SIG-M5 treated with dmso at 0.1 percent for 504 hours (cell line): ENCODE measurements at regions not wholly inside any gene's neighbourhood (a gene's known extent, or its start where the extent isn't known, plus 50 kb on each side); places are given as distances from the start of the nearest gene placed in this dataset.
A peak's percentile ranks its signal among the peaks of the same experiment; 100 is the strongest.
"Not testable (repeated sequence)": the region's sequence is repeated elsewhere in the genome, so short reads cannot be mapped to it uniquely, and the experiment has no call there.

Experiments used
- DNase-seq: peaks from one replicate; lab custom pipeline; 2025; ENCODE audit not compliant: unreplicated experiment; lab: John Stamatoyannopoulos, UW

- no peak for DNase-seq
Observed at GRCh38 chr14:103186909-103187586, 63.8 kb downstream of the TNFAIP2 start.

- no peak for DNase-seq
Observed at GRCh38 chr14:103187911-103188310, 64.7 kb downstream of the TNFAIP2 start.

- DNase-seq: no peak
Observed at GRCh38 chr14:103188810-103189480, 65.7 kb downstream of the TNFAIP2 start.

GRCh38 chr14:103189481-103190470 lies 66.5 kb downstream of the TNFAIP2 start:
- no peak for DNase-seq

GRCh38 chr14:103190741-103191140 lies 67.5 kb downstream of the TNFAIP2 start:
- no peak for DNase-seq

- DNase-seq: no peak
Observed at GRCh38 chr14:103191844-103192243, 68.6 kb downstream of the TNFAIP2 start.

GRCh38 chr14:103192246-103192840 lies 69.1 kb downstream of the TNFAIP2 start:
- DNase-seq: no peak

GRCh38 chr14:103192861-103193260 lies 69.6 kb downstream of the TNFAIP2 start:
- not testable (repeated sequence) for DNase-seq

- not testable (repeated sequence) for DNase-seq
Observed at GRCh38 chr14:103193491-103193890, 70.2 kb downstream of the TNFAIP2 start.

DNA sequence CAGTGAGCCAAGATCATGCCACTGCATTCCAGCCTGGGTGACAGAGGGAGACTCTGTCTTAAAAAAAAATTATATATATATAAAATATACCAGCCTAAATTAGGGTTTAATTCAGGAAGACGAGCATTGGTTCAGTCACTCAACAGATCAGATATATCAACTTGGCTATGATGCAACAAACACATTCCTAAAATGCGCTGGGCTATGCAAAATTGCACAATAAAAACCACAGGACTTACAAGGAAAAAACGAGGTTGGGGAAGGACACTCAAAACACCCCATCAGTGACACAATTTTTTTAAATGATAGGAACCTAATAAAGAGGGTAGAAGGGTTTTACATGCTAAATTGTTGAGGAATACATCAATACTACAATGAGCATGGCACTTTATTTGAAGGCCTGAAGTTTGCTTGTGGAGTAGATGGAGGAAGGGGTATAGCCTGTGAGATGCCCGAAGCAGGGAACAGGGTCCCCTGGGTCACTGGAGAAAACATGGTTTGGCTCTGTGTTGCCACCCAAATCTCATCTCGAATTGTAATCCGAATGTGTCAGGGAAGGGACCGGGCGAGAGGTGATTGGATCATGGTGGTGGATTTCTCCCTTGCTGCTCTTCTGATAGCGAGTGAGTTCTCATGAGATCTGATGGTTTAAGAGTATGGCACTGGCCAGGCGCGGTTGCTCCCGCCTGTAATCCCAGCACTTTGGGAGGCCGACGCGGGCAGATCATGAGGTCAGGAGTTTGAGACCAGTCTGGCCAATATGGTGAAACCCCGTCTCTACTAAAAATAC lies 71.2 kb downstream of the TNFAIP2 start:
- peak; percentile 66 for DNase-seq

GRCh38 chr14:103195828-103196615 lies 72.8 kb downstream of the TNFAIP2 start:
- no peak for DNase-seq

GRCh38 chr14:103196716-103197115 lies 73.5 kb downstream of the TNFAIP2 start:
- DNase-seq: no peak

DNA sequence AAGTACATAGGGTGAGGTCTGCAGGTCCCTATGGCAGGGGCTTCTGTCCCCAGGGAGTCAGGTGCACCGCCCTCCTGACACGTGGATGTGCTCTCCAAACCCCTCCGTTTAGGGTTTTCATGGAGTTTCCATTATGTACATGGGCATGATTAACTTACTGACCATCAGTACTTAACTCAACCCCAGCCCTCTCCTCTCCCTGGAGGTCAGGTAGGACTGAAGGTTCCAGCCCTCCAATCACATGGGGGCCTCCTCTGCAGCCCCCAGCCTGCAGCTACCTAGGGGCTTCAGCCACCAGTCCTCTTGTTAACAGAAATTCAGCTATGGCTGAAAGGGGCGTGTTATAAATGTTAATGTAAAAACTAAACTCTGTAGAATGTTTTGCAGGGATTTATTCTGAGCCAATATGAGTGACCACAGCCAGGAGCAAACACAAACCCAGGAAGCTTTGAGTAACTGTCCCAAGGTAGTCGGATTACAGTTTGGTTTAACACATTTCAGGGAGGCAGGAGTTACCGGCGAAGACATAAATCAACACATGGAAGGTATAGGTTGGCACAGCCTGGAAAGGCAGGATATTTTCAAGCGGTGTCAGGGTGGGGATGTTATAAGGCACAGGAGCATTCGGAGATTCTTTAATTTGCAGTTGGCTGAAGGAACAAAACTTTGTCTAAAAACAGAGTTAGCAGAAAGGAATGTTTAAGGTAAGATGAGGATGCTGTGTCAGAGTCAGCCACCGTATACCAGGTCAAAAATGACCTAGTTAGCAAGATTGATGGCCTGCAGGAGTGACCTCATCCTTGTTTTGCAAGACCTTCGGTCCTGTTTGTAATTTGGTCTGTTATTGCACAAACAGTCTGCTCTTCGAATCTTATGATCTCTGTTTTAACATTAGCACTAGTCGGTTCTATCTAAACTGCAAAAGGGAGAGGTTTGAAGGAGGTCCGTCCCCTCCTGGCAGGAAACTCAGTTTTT lies 75.2 kb downstream of the TNFAIP2 start:
- DNase-seq: peak; percentile 27

DNA sequence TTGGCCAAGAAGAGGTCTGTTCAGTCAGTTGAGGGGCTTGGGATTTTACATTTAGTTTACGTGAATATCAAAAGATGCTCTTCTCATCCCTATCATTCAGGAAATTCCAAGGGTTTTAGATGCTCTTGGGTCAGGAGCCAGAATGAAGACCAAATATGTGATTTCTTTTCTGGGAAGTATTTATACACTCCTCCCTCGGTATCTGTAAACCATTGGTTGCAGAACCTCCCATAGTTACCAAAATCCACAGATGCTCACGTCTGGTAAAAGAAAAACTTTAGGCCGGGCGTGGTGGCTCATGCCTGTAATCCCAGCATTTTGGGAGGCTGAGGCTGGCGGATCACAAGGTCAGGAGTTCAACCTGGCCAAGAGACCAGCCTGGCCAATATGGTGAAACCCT lies 75.9 kb downstream of the TNFAIP2 start:
- DNase-seq: no peak

GRCh38 chr14:103201801-103202200 lies 78.5 kb downstream of the TNFAIP2 start:
- no peak for DNase-seq

GRCh38 chr14:103204852-103205540 lies 81.7 kb downstream of the TNFAIP2 start:
- no peak for DNase-seq

DNA sequence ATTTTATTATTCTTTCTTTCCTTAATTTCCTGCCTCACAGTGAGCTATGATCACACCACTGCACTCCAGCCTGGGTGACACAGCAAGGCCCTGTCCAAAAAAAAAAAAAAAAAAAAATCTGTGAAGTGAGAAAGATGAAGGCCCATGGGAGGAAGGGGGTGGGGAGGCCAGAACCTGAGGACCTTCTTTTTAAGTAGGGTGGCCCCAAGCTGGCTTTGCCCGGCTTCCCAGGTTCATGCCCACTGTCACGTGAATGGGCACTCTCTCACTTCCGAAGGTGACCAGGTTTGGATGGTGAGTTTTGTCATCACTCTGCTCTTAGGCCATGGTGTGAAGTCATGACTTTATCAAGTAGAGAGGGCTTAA lies 82.3 kb downstream of the TNFAIP2 start:
- DNase-seq: no peak

GRCh38 chr14:103206023-103206481 lies 82.8 kb downstream of the TNFAIP2 start:
- no peak for DNase-seq
